Neural progenitor cell (in vitro differentiated cells): ENCODE measurements at regions not wholly inside any gene's neighbourhood (a gene's known extent, or its start where the extent isn't known, plus 50 kb on each side); places are given as distances from the start of the nearest gene placed in this dataset.

Experiments
- DNase-seq: peaks from one replicate; pipeline ENCODE4 v3.0.0-alpha.2; 2016; ENCODE audit warnings: low spot score
- H2AFZ ChIP-seq: fragments of 200-600 bp; sonication (generic); replicated peaks from 2 replicates; pipeline ENCODE4 v1.6.1; 2016; ENCODE audit warnings: antibody characterized with exemption
- H3F3A ChIP-seq: fragments of 200-600 bp; sonication (generic); 2 replicates; pipeline ENCODE4 v1.6.1; 2016; ENCODE audit warnings: antibody characterized with exemption, low read depth
- H3K27ac ChIP-seq: fragments of 200-600 bp; sonication (generic); 2 replicates; pipeline ENCODE4 v1.5.1; 2016; ENCODE audit warnings: mild to moderate bottlenecking
- H3K27me3 ChIP-seq: fragments of 200-600 bp; sonication (generic); 2 replicates; pipeline ENCODE4 v1.6.1; 2016; ENCODE audit warnings: mild to moderate bottlenecking, moderate library complexity
- H3K36me3 ChIP-seq: fragments of 200-600 bp; sonication (generic); 2 replicates; pipeline ENCODE4 v1.5.1; 2016
- H3K4me1 ChIP-seq: fragments of 200-600 bp; sonication (generic); 2 replicates; pipeline ENCODE4 v1.6.1; 2016; ENCODE audit warnings: mixed run types
- H3K4me2 ChIP-seq: fragments of 200-600 bp; sonication (generic); 2 replicates; pipeline ENCODE4 v1.6.1; 2016
- H3K4me3 ChIP-seq: fragments of 200-600 bp; sonication (generic); 2 replicates; pipeline ENCODE4 v1.5.1; 2016
- H3K79me2 ChIP-seq: fragments of 200-600 bp; sonication (generic); 2 replicates; pipeline ENCODE4 v1.6.1; 2016; ENCODE audit warnings: low read depth
- H3K9ac ChIP-seq: fragments of 200-600 bp; sonication (generic); 2 replicates; pipeline ENCODE4 v1.6.1; 2016
- H3K9me3 ChIP-seq: fragments of 200-600 bp; sonication (generic); 2 replicates; pipeline ENCODE4 v1.5.1; 2016; ENCODE audit warnings: low read depth
- H4K20me1 ChIP-seq: fragments of 200-600 bp; sonication (generic); 2 replicates; pipeline ENCODE4 v1.6.1; 2016; ENCODE audit warnings: low read depth
- H3K27ac Mint-ChIP-seq: 3 replicates; pipeline ENCODE4 v1.8.0; 2021; ENCODE audit warnings: mixed read lengths
- H3K27me3 Mint-ChIP-seq: 2 replicates; pipeline ENCODE4 v1.8.0; 2022; ENCODE audit warnings: low read depth, mild to moderate bottlenecking, inconsistent platforms, moderate library complexity, mixed read lengths; ENCODE audit not compliant: insufficient read depth
- H3K36me3 Mint-ChIP-seq: 3 replicates; pipeline ENCODE4 v1.8.0; 2021; ENCODE audit warnings: mixed read lengths
- H3K4me1 Mint-ChIP-seq: 3 replicates; pipeline ENCODE4 v1.8.0; 2021; ENCODE audit warnings: mixed read lengths
- H3K4me3 Mint-ChIP-seq: 3 replicates; pipeline ENCODE4 v1.8.0; 2021; ENCODE audit warnings: mild to moderate bottlenecking, moderate library complexity, mixed read lengths
- H3K9me3 Mint-ChIP-seq: 3 replicates; pipeline ENCODE4 v1.8.0; 2020; ENCODE audit warnings: mixed read lengths
- EZH2 ChIP-seq: fragments of 200-600 bp; sonication (generic); IDR thresholded peaks from 2 replicates; pipeline ENCODE4 v1.6.1; 2017; ENCODE audit warnings: antibody characterized with exemption, mild to moderate bottlenecking, moderate library complexity
- EZH2phosphoT487 ChIP-seq: fragments of 200-600 bp; sonication (generic); IDR thresholded peaks from 2 replicates; pipeline ENCODE4 v1.6.1; 2017; ENCODE audit warnings: antibody characterized with exemption
- TF ChIP-seq, protein P1 (sequence below): fragments of 200-600 bp; sonication (generic); IDR thresholded peaks from 2 replicates; pipeline ENCODE4 v1.5.1; 2017; ENCODE audit warnings: antibody characterized with exemption, mild to moderate bottlenecking

DNA sequence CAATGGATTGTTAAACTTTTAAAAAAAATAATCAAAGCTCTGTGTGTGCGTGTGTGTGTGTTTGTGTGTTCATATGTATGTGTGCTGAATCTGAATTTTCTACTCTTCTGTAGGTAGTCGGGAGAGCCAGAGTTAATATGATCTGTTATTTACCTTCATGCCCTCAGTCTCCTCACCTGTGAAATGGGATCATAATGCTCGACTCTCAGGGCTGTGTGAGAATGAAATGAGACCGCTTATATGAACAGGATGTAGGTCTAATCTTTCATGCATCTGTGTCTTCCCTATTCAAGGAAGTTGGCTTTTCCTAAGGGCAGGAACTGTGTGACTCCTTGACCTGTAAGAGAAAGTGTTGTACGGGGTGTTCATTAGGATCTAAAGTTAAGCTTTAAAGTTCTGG lies 182.2 kb downstream of the RPLP1 start:
- Mint-ChIP-seq H3K27ac (no peak overlapping the region), H3K27me3 (peaks cover 2% of the 10 kb centered on the region), H3K4me3 (no peak overlapping the region), H3K9me3 (no peaks in the 10 kb centered on the region), H3K4me1 (peaks cover 9% of the 10 kb centered on the region), H3K36me3 (no peaks in the 10 kb centered on the region)
- Histone ChIP-seq H2AFZ (no peak overlapping the region), H3K36me3 (peaks cover 6% of the 10 kb centered on the region), H3K9ac (no peak overlapping the region), H3K4me1 (no peaks in the 10 kb centered on the region), H3K27me3 (no peaks in the 10 kb centered on the region), H3K27ac (no peak overlapping the region), H3K9me3 (peaks cover 7% of the 10 kb centered on the region), H3K4me2 (no peak overlapping the region), H4K20me1 (no peaks in the 10 kb centered on the region), H3F3A (no peaks in the 10 kb centered on the region), H3K4me3 (no peak overlapping the region), H3K79me2 (no peaks in the 10 kb centered on the region)
- no peak for DNase-seq
- no peak for TF ChIP-seq EZH2
- no peak for TF ChIP-seq EZH2phosphoT487
- TF ChIP-seq, protein P1, sequence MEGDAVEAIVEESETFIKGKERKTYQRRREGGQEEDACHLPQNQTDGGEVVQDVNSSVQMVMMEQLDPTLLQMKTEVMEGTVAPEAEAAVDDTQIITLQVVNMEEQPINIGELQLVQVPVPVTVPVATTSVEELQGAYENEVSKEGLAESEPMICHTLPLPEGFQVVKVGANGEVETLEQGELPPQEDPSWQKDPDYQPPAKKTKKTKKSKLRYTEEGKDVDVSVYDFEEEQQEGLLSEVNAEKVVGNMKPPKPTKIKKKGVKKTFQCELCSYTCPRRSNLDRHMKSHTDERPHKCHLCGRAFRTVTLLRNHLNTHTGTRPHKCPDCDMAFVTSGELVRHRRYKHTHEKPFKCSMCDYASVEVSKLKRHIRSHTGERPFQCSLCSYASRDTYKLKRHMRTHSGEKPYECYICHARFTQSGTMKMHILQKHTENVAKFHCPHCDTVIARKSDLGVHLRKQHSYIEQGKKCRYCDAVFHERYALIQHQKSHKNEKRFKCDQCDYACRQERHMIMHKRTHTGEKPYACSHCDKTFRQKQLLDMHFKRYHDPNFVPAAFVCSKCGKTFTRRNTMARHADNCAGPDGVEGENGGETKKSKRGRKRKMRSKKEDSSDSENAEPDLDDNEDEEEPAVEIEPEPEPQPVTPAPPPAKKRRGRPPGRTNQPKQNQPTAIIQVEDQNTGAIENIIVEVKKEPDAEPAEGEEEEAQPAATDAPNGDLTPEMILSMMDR, result no peak

GRCh38 chr15:69636169-69636915 lies 183.7 kb downstream of the RPLP1 start:
- H3K27me3 ChIP-seq, result no peaks in the 10 kb centered on the region
- H3F3A ChIP-seq, result no peaks in the 10 kb centered on the region
- no peak overlapping the region for H3K4me3 Mint-ChIP-seq
- no peaks in the 10 kb centered on the region for H3K27me3 Mint-ChIP-seq
- H3K4me3 ChIP-seq, result no peak overlapping the region
- H3K9ac ChIP-seq, result no peak overlapping the region
- H3K27ac Mint-ChIP-seq, result no peak overlapping the region
- no peaks in the 10 kb centered on the region for H3K79me2 ChIP-seq
- no peaks in the 10 kb centered on the region for H4K20me1 ChIP-seq
- no peak for DNase-seq
- H3K36me3 ChIP-seq, result peaks cover 6% of the 10 kb centered on the region
- no peak overlapping the region for H3K4me2 ChIP-seq
- TF ChIP-seq EZH2, result no peak
- TF ChIP-seq, protein P1, result no peak
- TF ChIP-seq EZH2phosphoT487, result no peak
- no peak overlapping the region for H2AFZ ChIP-seq
- H3K27ac ChIP-seq, result no peak overlapping the region
- H3K9me3 ChIP-seq, result peaks cover 7% of the 10 kb centered on the region
- peaks cover 9% of the 10 kb centered on the region for H3K4me1 Mint-ChIP-seq
- H3K36me3 Mint-ChIP-seq, result no peaks in the 10 kb centered on the region
- H3K9me3 Mint-ChIP-seq, result peaks cover 7% of the 10 kb centered on the region
- H3K4me1 ChIP-seq, result no peaks in the 10 kb centered on the region

GRCh38 chr15:69637818-69638217 lies 185.2 kb downstream of the RPLP1 start:
- Histone ChIP-seq H2AFZ (no peak overlapping the region), H3K27ac (no peak overlapping the region), H3K27me3 (no peaks in the 10 kb centered on the region), H3K79me2 (no peaks in the 10 kb centered on the region), H3K36me3 (peaks cover 6% of the 10 kb centered on the region), H3F3A (no peaks in the 10 kb centered on the region), H3K4me2 (no peak overlapping the region), H3K4me3 (no peak overlapping the region), H4K20me1 (no peaks in the 10 kb centered on the region), H3K4me1 (no peaks in the 10 kb centered on the region), H3K9me3 (peaks cover 7% of the 10 kb centered on the region), H3K9ac (no peak overlapping the region)
- H3K4me3 Mint-ChIP-seq, result no peak overlapping the region
- TF ChIP-seq EZH2 (no peak), EZH2phosphoT487 (no peak)
- TF ChIP-seq, protein P1, result no peak
- no peaks in the 10 kb centered on the region for H3K36me3 Mint-ChIP-seq
- no peaks in the 10 kb centered on the region for H3K4me1 Mint-ChIP-seq
- no peak overlapping the region for H3K27ac Mint-ChIP-seq
- H3K9me3 Mint-ChIP-seq, result peaks cover 7% of the 10 kb centered on the region
- DNase-seq, result no peak
- H3K27me3 Mint-ChIP-seq, result no peaks in the 10 kb centered on the region
